ENCODE measurements at regions not wholly inside any gene's neighbourhood (a gene's known extent, or its start where the extent isn't known, plus 50 kb on each side); places are given as distances from the start of the nearest gene placed in this dataset.
A peak's percentile ranks its signal among the peaks of the same experiment; 100 is the strongest.
"Not testable (repeated sequence)": the region's sequence is repeated elsewhere in the genome, so short reads cannot be mapped to it uniquely, and the experiment has no call there.

DNA sequence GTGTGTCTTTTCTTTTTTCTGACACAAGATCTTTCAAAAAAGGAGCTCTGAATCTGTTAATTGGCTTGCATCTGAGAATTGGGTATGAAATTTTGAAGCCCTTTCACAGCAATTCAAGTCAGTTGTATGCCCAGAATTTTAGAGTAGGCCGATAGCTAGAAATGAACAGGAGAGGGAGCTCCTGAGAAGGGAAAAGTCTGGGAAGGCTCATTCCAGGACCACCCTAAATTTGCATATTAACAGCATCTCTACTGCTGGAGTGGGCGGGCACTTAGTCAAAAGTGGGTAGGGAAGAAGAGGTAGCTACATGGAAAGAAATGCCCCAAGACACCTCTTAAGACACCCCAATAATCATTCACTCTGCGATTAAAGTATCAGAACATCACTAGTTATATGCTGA lies 928.3 kb downstream of the TBC1D32 start:
- DNase-seq: no peak
- intact Hi-C loops (cut with DNase I): no loop called here

DNA sequence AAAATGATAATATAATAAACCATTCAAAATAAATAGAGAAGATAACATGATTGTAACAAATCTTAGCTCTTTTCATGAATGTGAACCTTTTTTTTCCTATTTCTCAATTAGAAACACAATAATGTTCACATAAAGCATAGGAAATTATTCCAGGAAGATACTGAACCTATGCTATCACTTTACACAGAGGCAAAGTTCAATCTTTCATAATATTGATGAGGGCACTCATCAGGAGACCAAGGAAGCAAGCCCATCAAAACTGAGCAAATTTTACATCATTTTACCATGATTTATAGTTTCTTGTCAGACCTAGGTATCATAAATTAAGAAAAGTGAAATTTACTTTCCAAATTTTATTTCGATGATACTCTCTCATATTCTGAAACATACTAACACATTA lies 938.5 kb downstream of the TBC1D32 start:
- no peak for DNase-seq
- intact Hi-C loops (cut with DNase I): no loop called here

DNA sequence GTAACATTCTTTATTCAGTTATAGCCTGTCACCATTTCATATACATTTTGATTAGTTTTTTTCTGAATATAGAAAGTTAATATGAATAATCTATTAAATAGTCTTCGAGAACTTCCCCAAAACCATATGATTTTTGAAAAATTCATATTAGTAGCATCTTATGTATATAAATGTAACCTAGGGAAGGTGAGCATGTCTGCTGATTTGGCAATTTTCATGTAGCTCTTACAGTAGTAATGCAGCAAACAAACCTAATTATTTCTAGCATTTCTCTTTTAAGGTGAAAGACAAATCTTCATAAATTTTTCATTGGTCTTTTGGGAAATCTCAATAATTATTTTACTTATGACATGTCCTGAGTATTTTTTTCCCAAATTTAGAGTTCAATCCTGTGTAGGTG lies 939.0 kb downstream of the TBC1D32 start:
- intact Hi-C loops (cut with DNase I): no loop called here
- DNase-seq: no peak

DNA sequence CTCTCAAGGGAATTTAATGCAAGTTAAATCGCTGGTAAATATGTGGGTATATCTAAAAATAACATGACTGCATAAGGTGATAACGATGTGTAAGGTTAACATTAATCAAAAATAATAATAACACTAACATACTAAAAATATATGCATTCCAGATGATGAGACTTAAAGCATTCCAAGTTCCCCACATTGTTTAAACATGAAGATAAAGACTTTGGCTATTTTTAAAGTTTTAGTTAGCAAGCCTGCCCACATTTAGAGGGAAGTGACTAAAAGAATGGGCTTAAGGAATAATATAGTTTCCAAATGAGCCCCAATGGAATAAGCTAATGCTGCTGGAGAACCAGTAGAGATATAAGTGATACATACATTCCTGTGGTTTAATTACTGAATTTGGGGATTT lies 941.3 kb downstream of the TBC1D32 start:
- DNase-seq: no peak
- intact Hi-C loops (cut with DNase I): no loop called here

DNA sequence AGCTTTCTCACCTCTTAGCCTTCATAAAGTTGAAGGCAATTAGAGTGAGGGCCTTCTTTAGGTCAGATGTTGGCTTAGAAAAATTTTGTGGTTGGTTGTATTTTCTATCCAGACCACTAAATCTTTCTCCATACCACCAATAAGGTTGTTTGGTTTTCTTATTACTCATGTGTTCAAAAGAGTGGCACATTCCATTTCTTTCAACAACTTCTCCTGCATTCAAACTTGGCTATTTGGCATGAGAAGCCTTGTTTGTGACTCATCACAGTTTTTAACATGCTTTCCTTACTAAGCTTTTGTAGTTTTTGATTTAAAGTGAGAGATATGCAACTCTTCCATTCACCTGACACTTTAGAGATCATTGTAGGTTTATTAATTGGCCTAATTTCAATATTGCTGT lies 949.6 kb downstream of the TBC1D32 start:
- DNase-seq: no peak

DNA sequence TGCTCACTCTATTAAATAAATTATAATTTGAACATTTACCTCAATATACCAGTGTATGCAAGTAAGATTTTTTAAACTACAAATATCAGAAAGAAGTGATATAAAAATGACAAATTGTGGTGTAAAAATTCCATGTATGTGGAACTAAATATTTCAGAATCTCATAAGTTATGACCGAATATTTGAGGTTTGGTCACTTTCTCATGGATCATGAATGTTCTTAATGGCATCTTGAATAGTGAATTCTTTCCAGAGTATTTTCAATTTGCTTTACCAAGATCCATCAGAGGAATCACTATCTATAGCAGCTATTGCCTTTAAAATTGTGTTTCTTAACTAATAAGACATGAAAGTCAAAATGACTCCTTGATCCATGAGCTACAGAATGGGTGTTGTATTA lies 950.6 kb downstream of the TBC1D32 start:
- intact Hi-C loops (cut with DNase I): no loop called here
- no peak for DNase-seq

More for the DNA sequence above, 949.6 kb downstream of the TBC1D32 start:
- intact Hi-C loops (cut with DNase I): no loop called here

DNA sequence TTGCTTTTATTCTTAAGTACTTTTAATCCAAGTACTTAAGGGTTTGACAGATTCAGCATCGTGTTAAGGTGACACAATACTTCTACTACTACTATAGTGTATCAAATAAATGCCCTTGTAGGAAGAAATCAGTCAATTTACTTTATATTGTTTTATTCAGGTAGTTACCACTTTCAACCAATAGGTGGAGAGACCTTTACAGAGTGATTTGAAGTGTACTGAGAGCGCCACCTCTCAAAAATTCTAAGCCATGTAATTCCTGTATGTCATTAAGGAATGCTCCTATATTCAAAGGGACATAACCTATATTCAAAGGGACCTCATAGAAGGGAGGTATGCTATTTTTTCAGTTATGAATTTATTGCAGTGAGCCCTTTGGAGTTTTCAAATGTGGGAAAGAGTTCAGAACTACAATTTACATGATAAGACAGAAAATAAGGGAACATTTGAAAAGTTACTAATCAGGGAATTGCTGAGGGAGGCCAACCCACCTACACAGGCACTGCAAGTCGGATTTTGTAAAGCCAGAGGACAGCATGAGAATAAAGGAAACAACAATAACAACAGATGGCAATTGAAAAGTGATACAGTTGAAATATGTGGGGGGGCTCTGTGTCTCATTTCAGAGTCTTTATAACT lies 955.6 kb downstream of the TBC1D32 start:
- DNase-seq: no peak

DNA sequence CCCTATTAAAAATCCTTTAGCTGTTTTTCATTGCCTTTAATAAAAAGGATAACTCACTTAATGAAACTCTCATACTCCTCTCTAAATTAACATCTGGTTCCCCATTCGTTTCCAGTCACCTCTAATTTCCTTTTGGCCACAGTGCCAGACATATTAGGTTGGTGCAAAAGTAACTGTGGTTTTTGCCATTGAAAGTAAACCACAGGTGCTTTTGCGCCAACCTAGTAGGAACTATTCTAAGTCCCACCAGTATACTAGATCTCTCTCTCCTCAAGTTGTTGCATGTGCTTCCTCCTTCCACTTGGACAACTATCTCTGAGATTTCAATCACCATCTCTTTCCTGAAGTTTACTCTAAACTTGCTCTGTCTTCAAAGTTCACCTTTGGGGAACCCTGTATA lies 961.1 kb downstream of the TBC1D32 start:
- no peak for DNase-seq
- intact Hi-C loops (cut with DNase I): no loop called here

More for the DNA sequence above, 955.6 kb downstream of the TBC1D32 start:
- intact Hi-C loops (cut with DNase I): no loop called here

DNA sequence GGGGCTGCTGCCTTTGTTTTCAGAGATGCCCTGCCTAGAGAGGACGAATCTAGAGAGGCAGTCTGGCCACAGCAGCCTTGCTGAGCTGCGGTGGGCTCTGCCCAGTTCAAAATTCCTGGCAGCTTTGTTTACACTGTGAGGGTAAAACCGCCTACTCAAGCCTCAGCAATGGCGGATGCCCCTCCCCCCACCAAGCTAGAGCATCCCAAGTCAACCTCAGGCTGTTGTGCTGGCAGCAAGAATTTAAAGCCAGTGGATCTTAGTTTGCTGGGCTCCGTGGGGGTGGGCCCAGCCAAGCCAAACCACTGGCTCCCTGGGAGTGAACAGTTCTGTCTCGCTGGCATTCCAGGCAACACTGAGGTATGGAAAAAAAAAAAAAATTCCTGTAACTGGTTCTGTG lies 970.9 kb downstream of the TBC1D32 start:
- peak in 1 of 10 donors; percentile 58 for DNase-seq
- intact Hi-C loops (cut with DNase I): no loop called here

DNA sequence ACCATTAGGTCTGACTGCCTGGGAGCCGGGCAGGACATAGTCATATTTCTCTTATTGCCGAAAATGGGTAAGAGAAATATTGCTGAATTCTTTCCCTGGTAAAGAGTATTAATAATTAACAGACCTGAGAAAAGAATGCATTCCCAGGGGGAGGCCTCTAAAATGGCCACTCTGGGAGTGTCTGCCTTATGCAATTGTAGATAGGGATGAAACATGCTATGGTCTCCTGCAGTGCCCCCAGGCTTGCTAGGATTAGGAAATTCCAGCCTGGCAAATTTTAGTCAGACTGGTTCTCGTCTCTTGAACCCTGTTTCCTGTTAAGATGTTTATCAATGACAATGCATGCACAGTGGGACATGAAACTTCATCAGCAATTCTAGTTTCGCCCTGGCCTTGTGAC lies 975.7 kb downstream of the TBC1D32 start:
- DNase-seq; intact Hi-C loops (cut with DNase I): not testable (repeated sequence)

DNA sequence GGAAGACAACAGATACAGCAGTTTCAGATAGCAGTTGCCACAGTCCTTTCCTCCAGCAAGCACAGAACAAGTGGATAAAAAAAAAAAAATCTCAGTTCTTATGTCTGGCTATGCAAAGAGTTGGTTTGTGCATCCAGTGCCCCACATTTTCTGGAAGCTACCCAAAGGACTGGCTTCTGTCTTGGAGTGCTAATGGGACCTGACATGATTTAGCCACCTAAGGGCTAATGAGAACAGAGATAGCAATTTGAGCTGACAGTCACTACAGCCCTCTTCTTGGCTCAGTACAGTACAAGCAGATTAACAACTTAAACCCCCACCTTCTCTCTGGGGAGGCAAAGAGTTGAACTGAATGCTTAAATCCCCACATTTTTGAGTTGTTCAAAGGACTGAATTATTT lies 976.8 kb downstream of the TBC1D32 start:
- intact Hi-C loops (cut with DNase I): no loop called here
- DNase-seq: no peak

DNA sequence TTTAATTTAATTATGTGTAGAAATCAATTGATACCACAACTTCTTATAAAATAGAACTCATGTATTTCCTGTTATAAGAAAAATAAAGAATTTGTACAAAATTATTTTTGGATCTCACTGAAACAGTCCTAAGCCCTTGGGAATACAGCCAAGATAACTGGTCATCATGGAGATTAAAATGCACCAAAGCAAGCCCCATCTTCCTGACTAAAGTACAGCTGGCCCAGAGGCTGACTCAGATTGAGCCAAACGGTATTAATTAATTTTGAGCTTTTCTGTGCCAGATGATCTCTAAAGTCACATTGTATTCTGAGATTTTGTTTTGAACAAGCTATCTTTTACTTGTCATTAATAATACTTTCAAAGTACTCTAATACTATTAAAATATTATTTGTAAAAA lies 978.5 kb downstream of the TBC1D32 start:
- intact Hi-C loops (cut with DNase I): no loop called here
- DNase-seq: no peak

DNA sequence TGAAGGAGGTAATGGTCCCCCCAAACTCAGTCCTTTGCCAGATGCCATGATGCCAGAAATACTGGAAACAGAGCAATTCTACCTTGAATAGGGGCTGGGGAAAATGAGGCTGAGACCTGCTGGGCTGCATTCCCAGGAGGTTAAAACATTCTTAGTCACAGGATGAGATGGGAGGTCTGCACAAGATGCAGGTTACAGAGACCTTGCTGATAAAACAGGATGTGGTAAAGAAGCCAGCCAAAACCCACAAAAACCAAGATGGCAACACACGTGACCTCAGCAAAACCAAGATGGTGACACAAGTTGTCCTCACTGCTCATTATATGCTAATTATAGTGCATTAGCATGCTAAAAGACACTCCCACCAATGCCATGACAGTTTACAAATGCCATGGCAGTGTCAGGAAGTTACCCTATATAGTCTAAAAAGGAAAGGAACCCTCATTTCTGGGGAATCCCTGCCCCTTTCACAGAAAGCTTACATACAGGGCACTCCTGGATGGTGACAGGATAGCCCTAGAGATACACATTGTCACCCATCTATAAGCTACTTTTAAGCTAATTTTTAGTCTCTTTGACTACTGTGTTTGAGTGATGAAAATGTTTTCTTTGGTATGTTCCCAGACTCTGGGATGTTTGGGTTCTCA lies 979.7 kb downstream of the TBC1D32 start:
- intact Hi-C loops (cut with DNase I): no loop called here

DNA sequence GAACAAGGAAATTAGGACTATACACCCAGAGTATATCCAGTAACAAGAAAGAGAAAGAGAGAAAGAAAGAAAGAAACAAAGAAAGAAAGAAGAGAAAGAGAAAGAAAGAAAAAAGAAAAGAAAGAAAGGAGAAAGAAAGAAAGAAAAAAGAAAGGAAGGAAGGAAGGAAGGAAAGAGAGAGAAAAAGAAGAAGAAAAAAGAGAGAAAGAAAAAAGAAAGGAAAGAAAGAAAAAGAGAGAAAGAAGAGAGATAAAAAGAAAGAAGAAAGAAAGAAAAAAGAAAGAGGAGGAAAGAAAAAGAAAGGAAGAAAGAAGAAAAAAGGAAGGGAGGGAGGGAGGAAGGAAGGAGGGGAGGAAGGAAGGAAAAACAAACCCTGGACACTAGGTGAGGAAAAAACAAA lies 981.8 kb downstream of the TBC1D32 start:
- intact Hi-C loops (cut with DNase I): no loop called here
- DNase-seq: no peak

More for the DNA sequence above, 979.7 kb downstream of the TBC1D32 start:
- DNase-seq: no peak

DNA sequence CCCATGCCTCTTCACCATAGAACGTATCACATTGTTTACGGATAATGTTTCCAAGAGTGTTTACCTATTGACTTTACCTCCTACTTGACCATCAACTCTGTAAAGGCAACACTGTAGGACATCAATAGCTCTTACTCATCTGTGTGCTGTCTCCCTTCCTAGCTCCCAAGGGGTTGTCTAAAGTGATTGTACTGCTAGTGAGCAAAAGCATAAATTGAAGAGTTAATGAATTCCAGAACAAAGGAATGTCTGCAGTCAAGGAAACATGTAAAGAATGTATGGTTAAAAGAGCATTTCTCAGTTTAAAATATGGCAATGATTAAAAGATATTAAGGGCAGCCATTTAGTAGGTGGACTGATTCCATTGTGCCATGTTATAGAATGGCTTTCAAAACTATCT lies 985.4 kb downstream of the TBC1D32 start:
- intact Hi-C loops (cut with DNase I): no loop called here
- DNase-seq: no peak

DNA sequence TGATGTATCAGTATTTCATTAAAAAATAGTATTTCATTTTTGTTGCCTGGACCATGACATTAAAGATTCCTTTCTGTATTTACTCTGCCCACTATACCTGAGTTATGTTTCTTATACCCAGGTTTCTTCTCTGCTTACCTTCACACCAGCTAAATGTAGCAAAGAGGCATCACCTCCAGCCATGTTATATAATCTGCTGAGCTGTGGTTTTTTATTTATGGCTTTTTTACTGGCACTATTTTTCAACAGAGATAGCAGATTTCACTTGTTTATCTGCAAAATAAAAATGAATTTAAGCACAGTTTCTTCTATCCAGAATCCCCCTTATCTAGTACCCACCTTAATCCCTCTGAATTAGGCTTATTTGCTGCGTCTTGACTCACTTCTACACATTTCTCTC lies 979.0 kb upstream of the MAN1A1 start:
- intact Hi-C loops (cut with DNase I): no loop called here
- DNase-seq: no peak

DNA sequence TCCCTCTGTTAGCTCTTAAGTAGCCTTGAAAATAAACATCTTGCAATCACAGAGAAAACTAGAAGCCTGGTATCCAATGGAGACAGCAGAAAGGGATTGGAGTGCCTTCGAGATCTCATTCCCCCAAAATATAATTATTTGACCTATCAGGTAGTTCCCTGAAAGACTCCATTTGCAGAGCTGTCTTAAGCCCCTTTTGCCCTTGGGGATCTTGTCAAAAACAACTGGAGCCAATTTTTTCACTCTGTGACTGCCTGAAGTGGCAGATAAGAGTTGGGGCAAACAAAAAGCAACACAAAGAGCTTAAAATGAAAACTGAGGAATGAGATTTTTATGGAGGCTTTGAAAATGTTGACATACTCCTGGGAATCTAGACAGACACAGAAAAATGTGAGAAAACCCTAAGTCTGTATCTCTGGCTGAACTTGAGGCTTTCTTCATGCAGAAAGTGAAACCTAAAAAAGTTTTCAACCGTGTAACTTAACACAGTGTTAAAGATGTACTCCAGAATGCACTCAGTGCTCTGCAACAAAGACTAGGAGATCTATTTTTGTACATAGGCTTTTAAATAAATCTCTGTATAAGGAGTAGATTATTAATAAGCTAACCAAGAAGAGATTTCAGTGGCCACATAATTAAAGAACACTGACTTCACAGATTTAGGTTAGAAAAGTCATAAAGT lies 971.1 kb upstream of the MAN1A1 start:
- no peak for DNase-seq
- intact Hi-C loops (cut with DNase I): no loop called here

DNA sequence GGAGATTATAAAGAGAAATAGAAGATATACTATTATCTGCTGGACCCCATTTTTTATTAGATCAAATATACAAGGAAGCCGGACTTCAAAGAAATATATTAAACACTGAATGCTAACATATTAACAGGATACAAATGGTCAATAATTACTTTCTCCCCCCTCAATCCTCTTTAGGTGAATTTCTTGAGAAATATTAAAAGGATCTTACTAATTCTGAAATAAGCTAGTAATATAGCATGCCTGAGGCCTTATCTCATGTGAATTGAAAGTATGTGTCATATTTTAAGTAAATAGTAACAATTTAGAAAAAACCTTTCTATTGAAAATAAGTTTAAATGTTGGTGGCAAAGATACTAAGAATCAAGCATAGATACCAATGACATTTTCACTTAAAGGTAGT lies 954.7 kb upstream of the MAN1A1 start:
- no peak for DNase-seq
- intact Hi-C loops (cut with DNase I): no loop called here

DNA sequence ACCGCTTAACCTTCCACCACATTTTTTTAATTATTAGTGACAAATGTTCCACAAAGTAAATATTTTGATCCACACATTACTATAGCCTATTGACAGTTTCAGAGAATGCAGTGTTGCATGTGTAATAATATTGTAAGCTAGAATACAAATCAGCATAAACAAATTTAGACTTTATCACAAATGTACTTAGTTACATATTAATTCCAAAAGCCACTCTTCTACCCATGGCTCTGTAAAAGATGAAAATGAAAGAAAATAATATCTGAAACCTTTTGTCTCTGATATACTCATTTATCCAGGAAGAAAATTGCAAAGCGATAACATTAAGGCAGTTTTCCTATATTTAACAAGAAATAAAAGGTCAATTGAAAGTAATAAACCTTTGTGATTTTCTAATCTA lies 954.0 kb upstream of the MAN1A1 start:
- no peak for DNase-seq
- intact Hi-C loops (cut with DNase I): no loop called here

DNA sequence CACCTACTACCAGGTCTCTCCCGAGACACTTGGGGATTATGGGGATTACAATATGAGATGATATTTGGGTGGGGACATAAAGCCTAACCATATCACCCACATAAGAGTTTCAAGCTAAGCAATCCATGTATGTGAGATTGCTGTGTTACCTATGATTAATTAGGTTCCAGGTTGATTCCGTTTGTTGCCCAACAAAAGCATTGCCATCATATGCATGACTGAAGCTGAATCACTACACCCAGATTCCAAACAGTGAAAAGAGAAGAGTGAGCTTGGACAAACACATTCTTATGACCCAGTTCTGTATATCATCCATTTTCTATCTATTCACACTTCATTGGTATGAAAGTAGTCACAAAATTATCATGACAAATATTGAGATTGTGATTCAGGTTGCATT lies 952.5 kb upstream of the MAN1A1 start:
- DNase-seq: no peak
- intact Hi-C loops (cut with DNase I): no loop called here

DNA sequence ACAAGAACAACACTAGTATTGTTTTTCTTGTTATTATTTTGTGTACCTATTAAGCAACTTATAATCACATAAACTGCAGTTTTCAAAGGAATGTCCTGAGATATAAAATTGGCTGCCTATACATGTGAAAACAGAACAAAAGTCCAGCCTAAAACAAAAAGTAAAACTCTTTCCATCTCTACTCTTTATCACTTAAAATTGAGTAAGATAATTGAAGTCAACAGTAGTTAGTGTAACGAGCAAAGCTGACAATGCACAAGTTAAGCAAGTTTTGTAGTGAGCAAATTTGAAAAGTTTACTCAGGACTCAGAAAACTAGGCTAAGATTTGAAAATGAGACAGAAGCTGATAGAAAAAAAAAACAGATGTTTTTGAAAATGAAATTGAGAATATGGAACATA lies 941.4 kb upstream of the MAN1A1 start:
- no peak for DNase-seq
- intact Hi-C loops (cut with DNase I): no loop called here

DNA sequence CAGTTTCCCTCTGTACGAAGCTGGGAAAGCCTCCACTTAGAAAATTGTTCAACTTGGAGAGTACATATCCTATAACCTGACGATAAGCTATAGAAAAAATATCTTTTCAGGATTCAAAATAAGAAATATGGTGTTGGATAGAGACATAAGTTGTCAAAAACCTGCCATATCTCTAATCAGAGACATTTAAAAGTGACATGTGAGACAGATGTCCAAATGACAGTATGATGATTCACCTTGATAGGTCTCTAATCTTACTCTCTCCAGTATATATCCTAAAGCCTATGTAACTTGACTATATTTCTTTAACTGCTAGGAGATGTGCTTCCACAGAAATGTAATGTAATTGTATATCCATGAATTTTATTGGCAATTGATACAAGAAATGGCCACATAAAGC lies 932.4 kb upstream of the MAN1A1 start:
- intact Hi-C loops (cut with DNase I): no loop called here
- no peak for DNase-seq
